ENCODE measurements at regions not wholly inside any gene's neighbourhood (a gene's known extent, or its start where the extent isn't known, plus 50 kb on each side); places are given as distances from the start of the nearest gene placed in this dataset.

GRCh38 chr14:97120204-97120603 is 323.0 kb downstream of the VRK1 start:
- no peak for TF ChIP-seq YY1 (IDR thresholded peaks at IDR 0.05; ENCODE audit: insufficient read depth, insufficient read length)
- no peak for TF ChIP-seq ZNF274 (IDR thresholded peaks at IDR 0.05; ENCODE audit: low read depth, low read length)
- TF ChIP-seq SUZ12 (IDR thresholded peaks at IDR 0.05; ENCODE audit: extremely low read depth, insufficient read depth, insufficient read length), result no peak
